GM18873 (cell line): ENCODE measurements at regions not wholly inside any gene's neighbourhood (a gene's known extent, or its start where the extent isn't known, plus 50 kb on each side); places are given as distances from the start of the nearest gene placed in this dataset.
"Not testable (repeated sequence)": the region's sequence is repeated elsewhere in the genome, so short reads cannot be mapped to it uniquely, and the experiment has no call there.

Experiments
- ATAC-seq: cut with Tn5 transposase; IDR thresholded peaks from one replicate; pipeline ENCODE4 v1.9.1; 2021; ENCODE audit warnings: mild to moderate bottlenecking, moderate library complexity, moderate number of reproducible peaks; ENCODE audit not compliant: unreplicated experiment, low FRiP score

- ATAC-seq, result no peak
These were observed 952.5 kb upstream of the FAT3 start for GRCh38 chr11:91272089-91272488.

- ATAC-seq, result not testable (repeated sequence)
These were observed 955.9 kb upstream of the FAT3 start for GRCh38 chr11:91268512-91269295.

GRCh38 chr11:91265946-91266345 is 958.7 kb upstream of the FAT3 start:
- no peak for ATAC-seq

GRCh38 chr11:91264481-91264880 is 960.1 kb upstream of the FAT3 start:
- no peak for ATAC-seq

GRCh38 chr11:91263496-91264365 is 960.9 kb upstream of the FAT3 start:
- no peak for ATAC-seq

- no peak for ATAC-seq
These were observed 963.1 kb upstream of the FAT3 start for GRCh38 chr11:91261513-91261912.

GRCh38 chr11:91258876-91259275 is 965.7 kb upstream of the FAT3 start:
- ATAC-seq, result no peak

- no peak for ATAC-seq
These were observed 967.0 kb upstream of the FAT3 start for GRCh38 chr11:91257667-91258066.

GRCh38 chr11:91248199-91248807 is 976.3 kb upstream of the FAT3 start:
- ATAC-seq, result no peak

- no peak for ATAC-seq
These were observed 977.4 kb upstream of the FAT3 start for GRCh38 chr11:91247009-91247735.

GRCh38 chr11:91244912-91245311 is 979.7 kb upstream of the FAT3 start:
- ATAC-seq, result no peak

GRCh38 chr11:91243630-91244029 is 981.0 kb upstream of the FAT3 start:
- no peak for ATAC-seq

- no peak for ATAC-seq
These were observed 981.6 kb upstream of the FAT3 start for GRCh38 chr11:91243051-91243450.

GRCh38 chr11:91241226-91241625 is 983.4 kb upstream of the FAT3 start:
- ATAC-seq, result no peak

- ATAC-seq, result no peak
These were observed 985.3 kb upstream of the FAT3 start for GRCh38 chr11:91239359-91239758.

- no peak for ATAC-seq
These were observed 993.4 kb upstream of the FAT3 start for GRCh38 chr11:91231226-91231625.

GRCh38 chr11:91230647-91231046 is 994.0 kb upstream of the FAT3 start:
- no peak for ATAC-seq

- no peak for ATAC-seq
These were observed 1000.0 kb upstream of the CHORDC1 start for GRCh38 chr11:91222830-91223229.

- no peak for ATAC-seq
These were observed 997.8 kb upstream of the CHORDC1 start for GRCh38 chr11:91220476-91221202.

- ATAC-seq, result no peak
These were observed 996.7 kb upstream of the CHORDC1 start for GRCh38 chr11:91219535-91219934.
